Gastrocnemius medialis (tissue), 4 donors: ENCODE measurements at regions not wholly inside any gene's neighbourhood (a gene's known extent, or its start where the extent isn't known, plus 50 kb on each side); places are given as distances from the start of the nearest gene placed in this dataset.
"Not testable (repeated sequence)": the region's sequence is repeated elsewhere in the genome, so short reads cannot be mapped to it uniquely, and the experiment has no call there.

Experiments
- ATAC-seq, 2 donors: fragments of 150-250 bp; one replicate each; pipeline ENCODE4 v1.9.1; 2016
- DNase-seq, 2 donors: peaks; one replicate each; pipeline ENCODE4 v3.0.0-alpha.2; 2019
- H3K27ac ChIP-seq, 4 donors: fragments of 200-600 bp; sonication (generic); 1 replicate in 1 of 4; 2 replicates in 3 of 4; pipeline ENCODE4 v1.5.1; 2016 to 2018; ENCODE audit warnings: mild to moderate bottlenecking in 2 of 4, moderate library complexity in 1 of 4
- H3K27me3 ChIP-seq, 3 donors: fragments of 200-600 bp; sonication (generic) in 2 of 3; 1 replicate in 1 of 3; 2 replicates in 2 of 3; pipeline versions ENCODE4 v1.5.1 to v1.6.0; 2016 to 2019; ENCODE audit warnings: mild to moderate bottlenecking in 1 of 3, moderate library complexity in 1 of 3
- H3K36me3 ChIP-seq, 2 donors: fragments of 200-600 bp; sonication (generic) in 1 of 2; one replicate each; pipeline ENCODE4 v1.5.1; 2017 to 2018
- H3K4me1 ChIP-seq, 2 donors: fragments of 200-600 bp; sonication (generic) in 1 of 2; one replicate each; pipeline ENCODE4 v1.5.1; 2016 to 2017; ENCODE audit warnings: mild to moderate bottlenecking in 2 of 2
- H3K4me3 ChIP-seq, 4 donors: fragments of 200-600 bp; sonication (generic) in 3 of 4; 1 replicate in 1 of 4; 2 replicates in 3 of 4; pipeline ENCODE4 v1.5.1; 2016 to 2019; ENCODE audit warnings: mild to moderate bottlenecking in 2 of 4
- H3K9me3 ChIP-seq, 3 donors: fragments of 200-600 bp; sonication (generic) in 2 of 3; 1 replicate in 1 of 3; 2 replicates in 2 of 3; pipeline ENCODE4 v1.5.1; 2016 to 2019
- POLR2A ChIP-seq, 2 donors: fragments of 450-650 bp; IDR thresholded peaks; one replicate each; pipeline ENCODE4 v1.6.1; 2017; ENCODE audit warnings: antibody characterized with exemption in 2 of 2, mild to moderate bottlenecking in 2 of 2, moderate library complexity in 2 of 2
- in situ Hi-C, 4 donors: fragments of 200-750 bp; cut with MboI; loops; one replicate each; pipeline versions ENCODE4 v1.15.0 to v1.8.0; 2017; ENCODE audit warnings: low sequenced_read_pairs in 4 of 4
- intact Hi-C: fragments of 100-400 bp; cut with DNase I; formaldehyde crosslinking; loops from one replicate; pipeline ENCODE4 v1.15.1; 2023; ENCODE audit warnings: low total_unique reads
- TF ChIP-seq, protein P1 (sequence below), 5 experiments: fragments of 450-650 bp in 3 of 5; fragments of 200-600 bp in 2 of 5; sonication (generic) in 2 of 5; IDR thresholded peaks in 4 of 5; conservative IDR thresholded peaks in 1 of 5; 1 replicate in 4 of 5; 2 replicates in 1 of 5; pipeline ENCODE4 v1.5.1; 2016 to 2019; ENCODE audit warnings: antibody characterized with exemption in 5 of 5, mild to moderate bottlenecking in 3 of 5, moderate library complexity in 3 of 5

DNA sequence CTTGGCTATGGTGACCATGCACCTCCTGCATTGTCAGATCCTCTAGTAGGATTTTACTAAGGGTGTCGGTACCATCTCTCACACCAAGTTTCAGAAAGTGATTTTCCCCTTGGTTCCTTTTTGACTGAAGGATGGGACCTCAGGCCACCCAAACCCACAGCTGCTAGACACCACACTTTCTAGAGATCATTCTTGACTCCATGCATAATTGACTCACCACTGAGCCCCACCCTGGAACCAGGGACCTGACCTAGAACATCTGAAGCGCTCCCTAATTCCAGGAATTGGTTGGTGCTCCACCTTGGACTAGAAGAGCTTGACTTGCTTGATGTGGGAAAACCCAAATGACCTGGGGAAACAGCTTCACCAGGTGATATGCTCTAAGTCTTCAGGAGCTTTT is 206.8 kb upstream of the EGLN3 start:
- DNase-seq, result no peak
- TF ChIP-seq, protein P1, sequence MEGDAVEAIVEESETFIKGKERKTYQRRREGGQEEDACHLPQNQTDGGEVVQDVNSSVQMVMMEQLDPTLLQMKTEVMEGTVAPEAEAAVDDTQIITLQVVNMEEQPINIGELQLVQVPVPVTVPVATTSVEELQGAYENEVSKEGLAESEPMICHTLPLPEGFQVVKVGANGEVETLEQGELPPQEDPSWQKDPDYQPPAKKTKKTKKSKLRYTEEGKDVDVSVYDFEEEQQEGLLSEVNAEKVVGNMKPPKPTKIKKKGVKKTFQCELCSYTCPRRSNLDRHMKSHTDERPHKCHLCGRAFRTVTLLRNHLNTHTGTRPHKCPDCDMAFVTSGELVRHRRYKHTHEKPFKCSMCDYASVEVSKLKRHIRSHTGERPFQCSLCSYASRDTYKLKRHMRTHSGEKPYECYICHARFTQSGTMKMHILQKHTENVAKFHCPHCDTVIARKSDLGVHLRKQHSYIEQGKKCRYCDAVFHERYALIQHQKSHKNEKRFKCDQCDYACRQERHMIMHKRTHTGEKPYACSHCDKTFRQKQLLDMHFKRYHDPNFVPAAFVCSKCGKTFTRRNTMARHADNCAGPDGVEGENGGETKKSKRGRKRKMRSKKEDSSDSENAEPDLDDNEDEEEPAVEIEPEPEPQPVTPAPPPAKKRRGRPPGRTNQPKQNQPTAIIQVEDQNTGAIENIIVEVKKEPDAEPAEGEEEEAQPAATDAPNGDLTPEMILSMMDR (IDR thresholded peaks at IDR 0.05 in 4 of 5, conservative IDR thresholded peaks at IDR 0.05 in 1 of 5), result no peak
- no peak for TF ChIP-seq POLR2A (IDR thresholded peaks at IDR 0.05)
- H3K9me3 ChIP-seq, result no peaks in the 10 kb centered on the region
- in situ Hi-C loops (no loop called here), intact Hi-C loops (no loop called here)
- H3K4me1 ChIP-seq, result no peaks in the 10 kb centered on the region
- H3K27me3 ChIP-seq, result no peaks in the 10 kb centered on the region
- no peak for ATAC-seq
- no peak overlapping the region for H3K4me3 ChIP-seq
- no peaks in the 10 kb centered on the region for H3K36me3 ChIP-seq
- no peak overlapping the region for H3K27ac ChIP-seq

DNA sequence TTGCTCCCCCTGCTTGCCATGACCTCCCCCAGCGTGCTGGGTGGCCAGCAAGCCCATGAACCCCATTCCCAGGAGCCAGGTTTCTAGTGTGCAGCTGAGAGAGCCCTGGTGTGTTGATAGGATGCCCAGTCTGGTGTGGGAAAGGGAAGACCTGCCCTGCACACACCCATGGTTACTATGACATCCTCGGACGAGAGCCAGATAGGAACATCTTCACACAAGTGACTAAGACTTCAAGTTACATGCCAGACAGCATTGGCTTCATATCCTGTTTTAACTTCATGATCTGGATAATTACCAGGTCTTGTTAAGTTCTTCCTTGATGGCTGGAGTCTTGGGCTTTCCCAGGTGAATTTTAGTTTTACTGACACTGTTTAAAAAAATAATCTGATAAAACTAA is 196.6 kb upstream of the EGLN3 start:
- H3K27me3 ChIP-seq, result no peaks in the 10 kb centered on the region
- no peak overlapping the region for H3K27ac ChIP-seq
- intact Hi-C loops (no loop called here), in situ Hi-C loops (no loop called here)
- no peak for TF ChIP-seq POLR2A (IDR thresholded peaks at IDR 0.05)
- TF ChIP-seq, protein P1 (IDR thresholded peaks at IDR 0.05 in 4 of 5, conservative IDR thresholded peaks at IDR 0.05 in 1 of 5), result no peak
- H3K36me3 ChIP-seq, result no peaks in the 10 kb centered on the region
- no peak for ATAC-seq
- DNase-seq, result no peak
- H3K9me3 ChIP-seq, result peaks cover 0 to 3% (median 0%) of the 10 kb centered on the region in 3 donors
- H3K4me1 ChIP-seq, result no peaks in the 10 kb centered on the region
- no peak overlapping the region for H3K4me3 ChIP-seq

DNA sequence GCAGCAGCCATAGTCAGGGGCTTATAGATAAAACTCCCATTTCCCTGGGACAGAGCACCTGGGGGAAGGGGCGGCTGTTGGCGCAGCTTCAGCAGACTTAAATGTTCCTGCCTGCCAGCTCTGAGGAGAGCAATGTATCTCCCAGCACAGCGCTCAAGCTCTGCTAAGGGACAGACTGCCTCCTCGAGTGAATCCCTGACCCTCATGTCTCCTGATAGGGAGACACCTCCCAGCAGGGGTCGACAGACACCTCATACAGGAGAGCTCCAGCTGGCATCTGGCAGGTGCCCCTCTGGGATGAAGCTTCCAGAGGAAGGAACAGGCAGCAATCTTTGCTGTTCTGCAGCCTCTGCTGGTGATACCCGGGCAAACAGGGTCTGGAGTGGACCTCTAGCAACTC is 189.3 kb upstream of the EGLN3 start:
- H3K27me3 ChIP-seq, ATAC-seq, H3K36me3 ChIP-seq, H3K27ac ChIP-seq, H3K9me3 ChIP-seq, intact Hi-C loops, H3K4me3 ChIP-seq, in situ Hi-C loops, DNase-seq, H3K4me1 ChIP-seq: not testable (repeated sequence)

DNA sequence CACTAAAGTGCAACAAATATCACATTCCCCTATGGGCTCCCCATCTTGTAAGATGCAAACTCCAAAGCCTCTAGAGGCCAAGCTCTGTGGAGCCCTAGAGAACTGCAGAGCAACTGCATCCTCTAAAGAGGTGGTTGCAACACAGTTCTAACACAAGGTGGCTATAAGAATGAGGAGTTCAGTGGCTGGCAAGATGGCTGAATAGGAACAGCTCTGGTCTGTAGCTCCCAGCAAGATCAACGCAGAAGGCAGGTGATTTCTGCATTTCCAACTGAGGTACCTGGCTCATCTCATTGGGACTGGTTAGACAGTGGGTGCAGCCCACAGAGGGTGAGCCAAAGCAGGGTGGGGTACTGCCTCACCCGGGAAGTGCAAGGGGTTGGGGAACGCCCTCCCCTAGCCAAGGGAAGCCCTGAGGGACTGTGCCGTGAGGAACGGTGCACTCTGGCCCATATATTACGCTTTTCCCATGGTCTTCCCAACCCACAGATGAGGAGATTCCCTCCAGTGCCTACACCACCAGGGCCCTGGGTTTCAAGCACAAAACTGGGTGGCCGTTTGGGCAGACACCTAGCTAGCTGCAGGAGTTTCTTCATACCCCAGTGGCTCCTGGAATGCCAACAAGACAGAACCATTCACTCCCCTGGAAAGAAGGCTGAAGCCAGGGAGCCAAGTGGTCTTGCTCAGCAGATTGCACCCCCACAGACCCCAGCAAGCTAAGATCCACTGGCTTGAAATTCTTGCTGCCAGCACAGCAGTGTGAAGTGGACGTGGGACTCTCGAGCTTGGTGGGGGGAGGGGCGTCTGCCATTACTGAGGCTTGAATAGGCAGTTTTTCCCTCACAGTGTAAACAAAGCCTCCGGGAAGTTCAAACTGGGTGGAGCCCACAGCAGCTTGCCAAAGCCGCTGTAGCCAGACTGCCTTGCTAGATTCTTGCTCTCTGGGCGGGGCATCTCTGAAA is 188.6 kb upstream of the EGLN3 start:
- intact Hi-C loops, H3K9me3 ChIP-seq, ATAC-seq, in situ Hi-C loops, H3K36me3 ChIP-seq, H3K4me1 ChIP-seq, H3K27me3 ChIP-seq, H3K4me3 ChIP-seq, H3K27ac ChIP-seq: not testable (repeated sequence)
- DNase-seq, result peak in 1 of 2 donors; percentile 36

DNA sequence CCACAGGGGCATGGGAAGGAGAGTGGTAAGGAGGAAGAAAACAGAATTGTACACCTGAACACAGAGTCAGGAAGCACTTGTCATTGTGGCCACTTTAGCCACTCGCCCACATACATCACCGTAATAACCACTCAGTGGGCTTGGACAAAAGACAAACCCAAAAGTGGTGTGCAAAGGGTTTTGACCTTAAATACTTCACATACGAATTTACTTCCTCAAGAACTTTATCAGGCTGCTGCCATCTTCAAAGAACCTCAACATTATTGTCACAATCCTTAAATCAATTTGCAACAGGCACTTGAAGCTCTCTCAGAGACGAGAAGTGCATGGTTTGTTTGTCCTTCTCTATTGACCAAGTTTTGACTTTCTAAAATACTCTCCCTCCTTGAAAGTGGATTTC is 187.3 kb upstream of the EGLN3 start:
- no peak for TF ChIP-seq POLR2A (IDR thresholded peaks at IDR 0.05)
- TF ChIP-seq, protein P1 (IDR thresholded peaks at IDR 0.05 in 4 of 5, conservative IDR thresholded peaks at IDR 0.05 in 1 of 5), result no peak
- H3K4me3 ChIP-seq, result no peak overlapping the region
- no peak overlapping the region for H3K27ac ChIP-seq
- no peak for ATAC-seq
- H3K36me3 ChIP-seq, result no peaks in the 10 kb centered on the region
- no peak for DNase-seq
- no peaks in the 10 kb centered on the region for H3K9me3 ChIP-seq
- intact Hi-C loops (no loop called here), in situ Hi-C loops (no loop called here)
- H3K27me3 ChIP-seq, result no peaks in the 10 kb centered on the region
- H3K4me1 ChIP-seq, result peaks cover 0 to 5% of the 10 kb centered on the region in 2 donors
